Esophagus (tissue), 2 donors: ENCODE measurements at regions not wholly inside any gene's neighbourhood (a gene's known extent, or its start where the extent isn't known, plus 50 kb on each side); places are given as distances from the start of the nearest gene placed in this dataset.

Experiments used
- H3K27ac ChIP-seq, 2 donors: one replicate each; pipeline ENCODE4 v1.5.1; 2013; ENCODE audit warnings: low read depth in 2 of 2, mild to moderate bottlenecking in 2 of 2, inconsistent platforms in 1 of 2, low read length in 1 of 2, moderate library complexity in 1 of 2
- H3K27me3 ChIP-seq, 2 donors: one replicate each; pipeline ENCODE4 v1.6.1; 2013; ENCODE audit warnings: low read length in 2 of 2, control low read depth in 1 of 2, mild to moderate bottlenecking in 1 of 2; ENCODE audit not compliant: insufficient read depth in 2 of 2, control insufficient read depth in 1 of 2
- H3K36me3 ChIP-seq, 2 donors: one replicate each; pipeline ENCODE4 v1.6.1; 2013; ENCODE audit warnings: low read length in 1 of 2; ENCODE audit not compliant: control insufficient read depth in 2 of 2, insufficient read depth in 2 of 2
- H3K4me1 ChIP-seq, 2 donors: one replicate each; pipeline ENCODE4 v1.6.1; 2013; ENCODE audit warnings: low read length in 1 of 2; ENCODE audit not compliant: control insufficient read depth in 2 of 2, insufficient read depth in 2 of 2
- H3K4me3 ChIP-seq, 2 donors: one replicate each; pipeline ENCODE4 v1.5.1; 2013; ENCODE audit warnings: low read length in 2 of 2, mild to moderate bottlenecking in 2 of 2, low read depth in 1 of 2, moderate library complexity in 1 of 2
- H3K9me3 ChIP-seq, 2 donors: one replicate each; pipeline ENCODE4 v1.6.1; 2013; ENCODE audit warnings: mild to moderate bottlenecking in 2 of 2, low read depth in 1 of 2, low read length in 1 of 2, moderate library complexity in 1 of 2; ENCODE audit not compliant: control insufficient read depth in 2 of 2, insufficient read depth in 1 of 2
- WGBS, 2 donors: extraction: QIAGEN DNeasy Blood & Tissue Kit; methylation state at CpG; one replicate each; pipeline ENCODE4 v1.1.7; 2013; 5-methylcytosine and 5-hydroxymethylcytosine counted together
- donor health status: healthy with polysubstance abuse.
- donor health status: Bipolar disorder and iron deficiency.

DNA sequence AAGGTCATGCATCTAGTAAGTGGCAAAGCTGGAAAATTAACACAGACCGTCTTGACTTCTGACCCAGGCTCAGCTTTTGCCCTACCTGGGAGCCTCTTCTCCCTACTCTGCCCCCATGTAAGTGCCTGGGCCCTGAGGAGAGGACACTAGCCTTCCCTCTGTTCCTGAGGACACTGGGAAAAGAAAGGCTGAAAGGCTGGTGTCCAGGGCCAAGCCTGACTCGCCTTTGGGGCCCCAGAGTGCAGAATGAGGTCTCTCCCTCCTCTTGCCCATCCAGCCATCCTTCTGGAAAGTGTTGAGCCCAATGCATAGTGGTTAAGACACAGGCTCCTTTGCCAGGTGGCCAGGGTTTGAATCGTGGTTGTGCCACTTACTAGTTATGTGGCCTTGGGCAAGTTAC is 91.5 kb downstream of the PJA1 start:
- no peaks in the 10 kb centered on the region for H3K27me3 ChIP-seq
- no peak overlapping the region for H3K4me3 ChIP-seq
- no peak overlapping the region for H3K27ac ChIP-seq
- WGBS, 2 donors: 61 to 74% methylated on average over 3 of the region's 3 CpGs
- H3K36me3 ChIP-seq: no peaks in the 10 kb centered on the region
- H3K4me1 ChIP-seq: no peaks in the 10 kb centered on the region
- H3K9me3 ChIP-seq: no peaks in the 10 kb centered on the region

DNA sequence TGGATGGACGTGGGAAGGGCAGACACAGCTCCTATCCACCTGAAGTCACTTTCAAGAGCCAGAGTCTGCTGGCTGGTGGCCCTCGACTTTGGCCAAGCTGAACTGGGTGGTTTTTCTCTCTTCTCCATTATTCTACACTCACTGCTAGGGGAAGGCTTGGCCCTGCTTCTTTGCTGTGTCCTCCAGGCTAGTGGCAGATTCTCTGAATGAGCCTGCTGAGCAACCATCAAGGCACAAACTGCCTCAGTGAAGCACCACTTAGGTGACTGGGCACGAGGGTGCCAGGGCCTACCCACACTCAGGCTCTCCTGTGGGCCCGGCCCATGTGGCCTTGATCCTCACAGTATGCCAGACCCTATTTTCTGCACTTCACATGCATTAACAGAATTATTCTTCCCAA is 92.0 kb downstream of the PJA1 start:
- no peaks in the 10 kb centered on the region for H3K4me1 ChIP-seq
- no peaks in the 10 kb centered on the region for H3K9me3 ChIP-seq
- H3K27me3 ChIP-seq: no peaks in the 10 kb centered on the region
- no peak overlapping the region for H3K27ac ChIP-seq
- no peak overlapping the region for H3K4me3 ChIP-seq
- 76 to 86% methylated on average over 4 of the region's 4 CpGs for WGBS, 2 donors
- no peaks in the 10 kb centered on the region for H3K36me3 ChIP-seq

DNA sequence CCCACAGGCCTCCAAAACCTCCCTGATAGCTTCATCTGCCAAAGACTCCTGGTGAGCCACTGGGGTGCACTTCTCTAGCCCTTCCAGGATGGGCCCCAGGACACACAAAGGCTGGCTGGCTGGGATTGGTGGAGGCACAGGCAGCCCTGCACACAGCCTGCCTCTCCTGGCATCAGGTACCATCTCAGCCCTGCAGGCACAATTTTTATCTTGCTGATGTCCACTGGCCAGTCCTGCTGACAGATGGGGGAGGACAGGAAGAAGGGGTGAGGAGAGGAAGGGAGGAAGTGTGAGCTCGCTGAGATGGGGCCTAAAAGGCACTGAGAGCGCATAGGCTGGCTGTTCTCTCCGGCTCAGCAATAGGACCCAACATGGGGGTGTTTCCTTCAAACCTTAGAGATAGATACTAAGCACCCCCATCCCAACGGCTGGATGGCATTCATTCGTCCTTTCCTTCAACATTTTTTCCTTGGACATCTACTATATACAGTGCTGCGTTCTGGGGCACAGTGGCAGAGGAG is 92.7 kb downstream of the PJA1 start:
- no peaks in the 10 kb centered on the region for H3K36me3 ChIP-seq
- H3K4me1 ChIP-seq: no peaks in the 10 kb centered on the region
- H3K4me3 ChIP-seq: no peak overlapping the region
- H3K27ac ChIP-seq: no peak overlapping the region
- H3K9me3 ChIP-seq: no peaks in the 10 kb centered on the region
- 65 to 73% methylated on average over 6 of the region's 6 CpGs for WGBS, 2 donors
- no peaks in the 10 kb centered on the region for H3K27me3 ChIP-seq

DNA sequence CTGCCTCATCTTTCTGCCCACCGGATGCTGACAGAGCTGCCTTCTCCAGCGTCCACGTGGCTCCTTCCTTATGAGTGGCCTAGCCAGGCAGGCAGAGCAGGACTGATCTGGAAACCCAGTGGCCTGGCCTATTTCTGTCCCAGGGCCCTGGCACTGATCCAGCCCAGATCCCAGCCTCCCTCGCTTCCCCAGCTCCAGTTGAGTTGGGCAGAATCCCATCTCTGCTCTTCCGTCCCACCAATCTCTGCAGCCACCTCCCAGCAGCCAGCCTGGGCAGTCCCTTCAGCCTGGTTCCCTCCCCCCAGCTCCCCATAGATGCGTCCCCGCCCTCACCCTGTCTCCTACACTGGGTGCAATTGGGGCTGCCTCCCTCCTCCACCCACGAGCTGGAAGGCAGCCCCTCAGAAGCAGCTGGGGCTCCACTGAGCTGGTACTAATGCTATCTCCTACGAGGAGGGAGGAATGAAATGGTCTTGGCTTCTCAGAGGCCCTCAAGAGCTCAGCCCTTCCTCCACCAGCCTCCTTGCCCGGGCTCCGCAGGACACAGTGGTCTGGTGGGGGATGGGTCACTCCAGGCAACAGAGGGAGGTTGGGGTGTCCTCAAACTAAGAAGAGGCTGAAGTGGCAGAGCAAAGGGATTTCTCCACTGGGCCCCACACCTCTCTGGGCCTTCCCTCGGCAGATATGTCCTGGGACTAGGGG is 94.2 kb downstream of the PJA1 start:
- H3K36me3 ChIP-seq: no peaks in the 10 kb centered on the region
- no peaks in the 10 kb centered on the region for H3K4me1 ChIP-seq
- H3K27ac ChIP-seq: no peak overlapping the region
- H3K4me3 ChIP-seq: no peak overlapping the region
- no peaks in the 10 kb centered on the region for H3K9me3 ChIP-seq
- 63 to 72% methylated on average over 12 of the region's 12 CpGs for WGBS, 2 donors
- H3K27me3 ChIP-seq: no peaks in the 10 kb centered on the region

DNA sequence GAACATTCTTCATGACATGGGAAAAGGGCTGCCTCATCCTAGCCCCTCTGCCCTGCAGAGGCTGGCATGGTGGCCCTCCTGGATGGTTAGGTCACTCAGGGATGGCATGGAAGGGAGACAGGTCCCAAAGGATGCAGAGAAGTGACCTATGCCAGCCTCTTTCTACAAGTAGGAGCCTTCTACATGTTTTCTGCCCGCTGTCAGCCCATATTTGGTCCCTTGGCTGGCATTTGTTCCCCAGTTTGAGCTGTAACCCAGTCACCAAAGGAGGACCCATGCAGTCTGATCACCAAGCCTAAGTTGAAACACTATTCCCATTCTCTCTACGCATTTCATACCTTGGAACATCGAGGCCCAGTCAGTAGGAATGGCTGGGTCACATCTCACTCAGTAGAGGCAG is 95.4 kb downstream of the PJA1 start:
- no peak overlapping the region for H3K27ac ChIP-seq
- 86 to 92% methylated on average over 3 of the region's 3 CpGs for WGBS, 2 donors
- H3K36me3 ChIP-seq: no peaks in the 10 kb centered on the region

DNA sequence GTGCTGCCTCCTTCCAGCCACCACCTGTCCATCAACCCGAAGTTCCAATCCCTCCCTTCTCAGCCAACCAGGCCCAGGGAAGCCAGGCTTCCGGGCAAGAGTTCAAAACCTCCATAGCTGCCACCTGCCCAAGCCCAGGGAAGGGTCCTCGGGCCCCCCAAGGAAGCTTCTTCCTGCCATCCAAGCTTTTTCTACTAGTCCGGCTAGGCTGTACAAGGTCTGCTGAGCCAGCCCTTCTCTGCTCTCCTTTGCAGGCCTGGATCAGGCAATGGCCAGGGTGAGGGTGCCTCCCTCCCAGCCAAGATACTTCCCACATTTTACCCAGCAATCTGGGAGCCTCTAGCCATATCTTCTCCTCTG is 96.2 kb downstream of the PJA1 start:
- Histone ChIP-seq H3K9me3 (peaks cover 0 to 2% of the 10 kb centered on the region in 2 donors), H3K4me3 (no peak overlapping the region), H3K27me3 (no peaks in the 10 kb centered on the region), H3K4me1 (no peaks in the 10 kb centered on the region), H3K27ac (no peak overlapping the region), H3K36me3 (no peaks in the 10 kb centered on the region)
- 73 to 88% methylated on average over 4 of the region's 4 CpGs for WGBS, 2 donors

More for the DNA sequence above, 95.4 kb downstream of the PJA1 start:
- Histone ChIP-seq H3K27me3 (no peaks in the 10 kb centered on the region), H3K9me3 (no peaks in the 10 kb centered on the region), H3K4me3 (no peak overlapping the region), H3K4me1 (no peaks in the 10 kb centered on the region)

DNA sequence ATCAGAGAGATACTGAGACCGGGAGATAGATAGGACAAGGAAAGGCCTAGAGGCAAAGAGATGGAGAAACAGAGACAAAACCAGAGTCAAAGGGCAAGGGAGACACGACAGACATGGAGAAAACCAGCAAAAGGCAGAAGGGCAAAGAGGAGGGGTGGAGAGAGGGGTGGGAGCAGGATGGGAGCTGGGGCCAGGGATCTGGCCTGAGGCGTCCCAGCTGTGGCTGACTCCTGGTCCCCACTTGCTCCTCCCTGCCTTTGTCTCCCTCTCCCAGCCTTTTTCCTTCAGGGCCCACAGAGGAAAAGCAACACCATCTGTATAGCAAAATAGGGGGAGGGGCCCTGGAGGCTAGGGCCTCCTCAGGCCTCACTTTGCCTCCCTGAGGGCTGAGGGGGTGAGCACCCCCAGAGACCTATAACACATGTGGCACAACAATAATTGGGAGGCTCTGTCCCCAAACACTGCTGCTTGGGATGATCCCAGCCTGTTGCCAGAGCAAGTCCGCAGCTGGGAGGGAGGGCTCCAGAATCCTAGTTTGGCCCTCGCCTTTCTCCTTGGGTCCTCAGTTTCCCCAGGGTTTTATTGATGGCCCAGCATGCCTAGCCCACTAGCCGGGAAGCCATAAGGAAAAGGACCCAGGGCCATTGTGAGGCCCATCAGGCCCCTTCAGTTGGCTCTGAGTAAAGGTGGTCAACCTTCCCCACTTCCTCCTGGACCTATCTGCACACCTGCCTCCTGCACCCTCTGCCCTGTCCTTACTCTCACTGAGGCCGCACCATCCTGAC is 96.8 kb downstream of the PJA1 start:
- H3K9me3 ChIP-seq: peaks cover 0 to 2% of the 10 kb centered on the region in 2 donors
- no peaks in the 10 kb centered on the region for H3K27me3 ChIP-seq
- no peak overlapping the region for H3K4me3 ChIP-seq
- H3K36me3 ChIP-seq: no peaks in the 10 kb centered on the region
- 82 to 88% methylated on average over 7 of the region's 7 CpGs for WGBS, 2 donors
- H3K27ac ChIP-seq: no peak overlapping the region
- H3K4me1 ChIP-seq: no peaks in the 10 kb centered on the region

DNA sequence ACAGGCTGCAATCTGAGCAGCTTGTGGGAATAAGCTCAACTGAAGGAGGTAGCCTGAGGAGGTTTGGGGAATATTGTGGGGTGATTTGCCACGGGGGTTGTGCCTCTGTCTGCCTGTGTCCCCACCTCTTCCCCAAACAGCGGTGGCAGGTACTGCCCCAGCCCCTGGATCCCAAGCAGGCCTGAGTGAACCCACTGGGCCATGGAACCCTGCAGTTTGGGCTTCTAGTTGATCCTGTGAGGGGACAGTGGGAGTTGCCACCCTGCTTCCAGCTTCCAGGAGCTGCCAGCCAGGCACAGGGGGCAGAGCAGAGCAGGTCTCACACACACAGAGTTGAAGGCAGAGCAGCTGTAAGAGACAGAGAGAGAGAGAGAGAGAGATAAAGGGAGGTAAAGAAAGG is 97.4 kb downstream of the PJA1 start:
- 73 to 82% methylated on average over 2 of the region's 2 CpGs for WGBS, 2 donors

DNA sequence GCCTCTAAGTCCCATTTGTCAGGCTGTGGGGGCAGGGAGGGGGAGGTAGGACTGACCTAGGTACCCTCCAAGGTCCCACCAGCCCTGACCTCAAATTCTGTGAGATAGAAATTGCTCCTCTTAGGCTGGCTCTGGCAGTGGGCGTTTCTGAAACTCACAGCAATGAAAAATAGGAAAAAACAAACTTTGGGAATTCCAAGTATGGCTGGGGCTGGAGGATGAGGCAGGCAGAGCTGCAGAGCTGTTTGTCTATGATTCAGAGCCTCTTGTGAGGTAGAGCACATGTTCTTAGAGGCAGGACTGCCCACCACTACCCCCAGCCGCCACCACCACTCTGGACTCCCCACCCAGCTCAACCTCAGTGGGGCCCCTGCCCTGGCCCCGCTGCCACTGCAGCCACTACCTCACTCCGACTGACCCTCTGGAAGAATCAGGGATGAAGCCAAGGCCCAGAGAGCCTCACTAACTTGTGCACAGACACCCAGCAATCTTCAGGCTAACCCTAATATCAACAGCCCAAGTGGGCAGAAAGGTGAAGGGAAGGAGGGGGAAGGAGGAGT is 98.2 kb downstream of the PJA1 start:
- H3K9me3 ChIP-seq: peaks cover 0 to 2% of the 10 kb centered on the region in 2 donors
- WGBS, 2 donors: 83 to 89% methylated on average over 4 of the region's 4 CpGs
- H3K36me3 ChIP-seq: no peaks in the 10 kb centered on the region
- H3K27ac ChIP-seq: no peak overlapping the region
- H3K27me3 ChIP-seq: no peaks in the 10 kb centered on the region
- no peak overlapping the region for H3K4me3 ChIP-seq
- no peaks in the 10 kb centered on the region for H3K4me1 ChIP-seq

More for the DNA sequence above, 97.4 kb downstream of the PJA1 start:
- Histone ChIP-seq H3K9me3 (peaks cover 0 to 2% of the 10 kb centered on the region in 2 donors), H3K27me3 (no peaks in the 10 kb centered on the region), H3K4me1 (no peaks in the 10 kb centered on the region), H3K27ac (no peak overlapping the region), H3K4me3 (no peak overlapping the region), H3K36me3 (no peaks in the 10 kb centered on the region)
